ENCODE measurements at regions not wholly inside any gene's neighbourhood (a gene's known extent, or its start where the extent isn't known, plus 50 kb on each side); places are given as distances from the start of the nearest gene placed in this dataset.

DNA sequence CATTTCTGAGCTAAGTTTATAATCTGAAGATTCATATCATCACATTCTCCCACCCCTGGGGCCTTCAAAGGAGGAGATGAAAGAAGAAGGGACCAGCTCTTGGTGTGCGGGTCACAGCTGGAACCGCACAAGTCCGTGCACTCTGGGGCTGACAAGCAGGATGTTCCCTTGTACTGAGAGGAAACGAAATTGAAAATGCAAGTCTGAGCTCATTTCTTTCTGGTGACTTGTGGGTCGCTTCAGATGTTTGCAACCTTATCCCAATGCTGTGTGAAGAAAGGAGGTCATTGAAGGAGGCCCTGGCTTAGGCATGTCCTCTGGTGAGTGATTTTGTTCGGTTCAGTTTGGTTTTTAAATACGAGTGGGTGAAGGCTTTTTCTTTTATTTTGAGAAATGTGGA, 59.6 kb downstream of the C9orf152 start:
- TF ChIP-seq, protein P1, sequence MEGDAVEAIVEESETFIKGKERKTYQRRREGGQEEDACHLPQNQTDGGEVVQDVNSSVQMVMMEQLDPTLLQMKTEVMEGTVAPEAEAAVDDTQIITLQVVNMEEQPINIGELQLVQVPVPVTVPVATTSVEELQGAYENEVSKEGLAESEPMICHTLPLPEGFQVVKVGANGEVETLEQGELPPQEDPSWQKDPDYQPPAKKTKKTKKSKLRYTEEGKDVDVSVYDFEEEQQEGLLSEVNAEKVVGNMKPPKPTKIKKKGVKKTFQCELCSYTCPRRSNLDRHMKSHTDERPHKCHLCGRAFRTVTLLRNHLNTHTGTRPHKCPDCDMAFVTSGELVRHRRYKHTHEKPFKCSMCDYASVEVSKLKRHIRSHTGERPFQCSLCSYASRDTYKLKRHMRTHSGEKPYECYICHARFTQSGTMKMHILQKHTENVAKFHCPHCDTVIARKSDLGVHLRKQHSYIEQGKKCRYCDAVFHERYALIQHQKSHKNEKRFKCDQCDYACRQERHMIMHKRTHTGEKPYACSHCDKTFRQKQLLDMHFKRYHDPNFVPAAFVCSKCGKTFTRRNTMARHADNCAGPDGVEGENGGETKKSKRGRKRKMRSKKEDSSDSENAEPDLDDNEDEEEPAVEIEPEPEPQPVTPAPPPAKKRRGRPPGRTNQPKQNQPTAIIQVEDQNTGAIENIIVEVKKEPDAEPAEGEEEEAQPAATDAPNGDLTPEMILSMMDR (IDR thresholded peaks at IDR 0.05) = no peak
- no peak for TF ChIP-seq POLR2A (IDR thresholded peaks at IDR 0.05)
